ENCODE measurements at regions not wholly inside any gene's neighbourhood (a gene's known extent, or its start where the extent isn't known, plus 50 kb on each side); places are given as distances from the start of the nearest gene placed in this dataset.
"Not testable (repeated sequence)": the region's sequence is repeated elsewhere in the genome, so short reads cannot be mapped to it uniquely, and the experiment has no call there.

DNA sequence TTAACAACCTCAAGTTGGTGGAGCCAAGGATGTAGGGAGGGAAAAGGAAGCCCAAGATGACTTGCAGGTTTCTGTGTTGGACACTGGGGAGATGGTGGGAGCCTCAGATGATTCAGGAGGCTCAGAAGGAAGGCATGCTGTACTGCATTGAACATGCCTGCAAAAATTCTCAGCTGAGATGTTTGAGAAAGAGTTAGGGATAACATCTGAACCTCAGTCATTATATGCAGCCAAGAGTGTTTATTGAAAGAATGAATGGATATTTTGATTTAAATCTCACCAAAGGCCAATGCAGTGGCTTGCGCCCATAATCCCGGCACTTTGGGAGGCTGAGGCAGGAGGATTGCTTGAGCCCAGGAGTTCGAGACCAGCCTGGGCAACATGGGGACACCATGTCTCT, 243.0 kb downstream of the MYCN start:
- no peak for DNase-seq (ENCODE audit: extremely low read depth, low read depth, low spot score)

DNA sequence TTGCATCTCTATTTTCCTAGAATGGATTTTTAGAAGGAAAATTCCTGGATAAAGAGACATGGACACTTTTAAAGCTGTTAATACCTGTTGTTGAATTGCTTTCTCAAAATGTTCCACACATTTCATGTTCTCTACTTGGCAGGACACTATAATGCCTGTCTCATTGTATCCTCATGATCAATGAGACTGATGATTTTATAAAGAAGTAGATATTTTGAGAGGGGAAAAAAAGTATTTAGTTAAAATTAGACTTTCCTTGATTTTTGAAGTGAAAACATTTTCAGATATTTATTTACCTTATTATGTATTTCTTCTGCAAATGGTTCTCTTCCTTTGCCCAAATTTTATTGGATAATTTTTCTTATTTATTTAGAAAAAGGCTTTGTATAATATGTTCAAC, 242.5 kb downstream of the MYCN start:
- no peak for DNase-seq (ENCODE audit: extremely low read depth, low read depth, low spot score)

DNA sequence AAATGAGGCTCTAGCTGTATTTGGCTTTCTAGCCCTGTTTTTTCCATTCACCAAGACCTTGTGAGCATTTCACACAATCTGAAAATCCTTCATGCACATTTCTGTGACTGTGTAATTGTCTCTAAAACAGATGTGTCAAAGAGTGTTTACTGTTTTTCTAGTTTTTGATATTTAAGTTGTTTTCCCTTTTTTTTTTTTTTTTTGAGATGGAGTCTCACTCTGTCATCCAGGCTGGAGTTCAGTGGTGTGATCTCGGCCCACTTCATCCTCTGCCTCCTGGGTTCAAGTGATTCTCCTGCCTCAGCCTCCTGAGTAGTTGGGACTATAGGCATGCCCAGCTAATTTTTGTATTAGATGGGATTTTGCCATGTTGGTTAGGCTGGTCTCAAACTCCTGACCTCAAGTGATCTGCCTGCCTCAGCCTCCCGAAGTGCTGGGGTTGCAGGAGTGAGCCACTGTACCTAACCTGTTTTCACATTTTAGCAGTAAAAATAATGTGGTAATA, 242.0 kb downstream of the MYCN start:
- DNase-seq (ENCODE audit: extremely low read depth, low read depth, low spot score), result not testable (repeated sequence)

DNA sequence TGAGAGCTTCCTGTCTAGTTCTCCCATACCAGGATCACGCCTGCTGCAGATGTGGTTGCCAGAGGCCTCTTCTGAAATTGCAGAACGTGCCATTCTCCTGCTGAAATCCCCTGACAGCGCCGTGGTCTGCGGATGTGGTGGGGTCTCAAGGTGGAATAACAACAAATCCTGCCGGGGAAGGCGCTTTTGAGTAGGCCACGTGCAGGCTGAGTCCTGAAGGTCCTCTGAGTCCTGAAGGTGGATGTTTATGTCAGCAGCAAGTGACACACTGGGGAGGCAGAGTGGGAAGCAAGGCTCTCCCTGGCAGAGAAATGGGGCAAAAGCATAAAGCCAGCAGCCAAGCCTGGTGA, 241.4 kb downstream of the MYCN start:
- no peak for DNase-seq (ENCODE audit: extremely low read depth, low read depth, low spot score)

DNA sequence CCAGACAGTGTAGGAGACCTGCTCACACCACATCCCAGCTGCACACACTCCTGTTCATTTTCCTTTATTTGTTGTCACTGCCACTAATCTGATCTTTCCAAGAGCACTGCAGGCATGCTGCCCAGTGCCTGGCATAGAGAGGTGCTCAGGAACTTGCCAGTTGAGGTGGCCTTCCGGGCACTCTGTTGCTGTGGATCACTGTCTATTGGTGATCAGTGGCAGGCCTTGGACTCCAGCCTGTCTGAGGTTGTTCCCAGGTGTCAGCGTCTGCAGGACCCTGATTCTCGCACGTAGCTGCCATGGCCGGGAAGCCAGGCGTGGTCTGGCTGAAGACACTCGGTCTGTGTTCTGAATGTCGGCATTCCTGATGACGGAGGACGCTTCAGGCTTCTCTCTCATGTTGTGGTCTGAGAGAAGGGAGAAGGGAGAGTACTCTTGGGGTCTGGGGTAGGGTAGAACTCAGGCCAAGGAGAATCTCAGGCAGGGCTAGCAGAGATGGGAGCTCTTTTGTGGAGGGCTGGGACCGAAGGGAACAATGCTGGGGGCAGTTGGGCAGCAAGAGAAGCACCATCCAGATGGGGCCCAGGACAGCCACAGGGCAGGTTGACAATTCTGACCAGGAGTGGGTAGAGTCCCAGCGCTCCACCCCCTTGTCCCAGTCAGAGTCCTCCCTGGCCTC, 240.9 kb downstream of the MYCN start:
- no peak for DNase-seq (ENCODE audit: extremely low read depth, low read depth, low spot score)

DNA sequence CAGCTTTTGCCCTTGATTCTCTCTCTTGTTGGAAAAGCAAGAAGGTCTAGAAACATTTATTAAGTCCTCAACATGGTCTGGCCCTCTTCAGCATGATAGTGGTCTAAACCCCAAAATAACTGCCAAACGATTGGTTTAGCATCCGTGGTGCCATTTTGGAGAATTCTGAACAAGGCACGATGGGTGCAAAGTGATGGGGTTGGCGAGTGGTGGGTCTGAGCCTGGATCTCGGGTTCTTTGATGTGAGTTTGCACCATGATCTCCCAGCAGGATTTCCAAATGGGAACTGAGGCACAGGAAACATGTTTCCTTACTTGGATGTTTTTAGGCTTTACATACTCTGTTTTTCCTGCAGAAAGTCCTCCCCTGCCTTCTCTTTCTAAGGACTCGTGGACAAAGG, 240.3 kb downstream of the MYCN start:
- DNase-seq (ENCODE audit: extremely low read depth, low read depth, low spot score), result no peak

DNA sequence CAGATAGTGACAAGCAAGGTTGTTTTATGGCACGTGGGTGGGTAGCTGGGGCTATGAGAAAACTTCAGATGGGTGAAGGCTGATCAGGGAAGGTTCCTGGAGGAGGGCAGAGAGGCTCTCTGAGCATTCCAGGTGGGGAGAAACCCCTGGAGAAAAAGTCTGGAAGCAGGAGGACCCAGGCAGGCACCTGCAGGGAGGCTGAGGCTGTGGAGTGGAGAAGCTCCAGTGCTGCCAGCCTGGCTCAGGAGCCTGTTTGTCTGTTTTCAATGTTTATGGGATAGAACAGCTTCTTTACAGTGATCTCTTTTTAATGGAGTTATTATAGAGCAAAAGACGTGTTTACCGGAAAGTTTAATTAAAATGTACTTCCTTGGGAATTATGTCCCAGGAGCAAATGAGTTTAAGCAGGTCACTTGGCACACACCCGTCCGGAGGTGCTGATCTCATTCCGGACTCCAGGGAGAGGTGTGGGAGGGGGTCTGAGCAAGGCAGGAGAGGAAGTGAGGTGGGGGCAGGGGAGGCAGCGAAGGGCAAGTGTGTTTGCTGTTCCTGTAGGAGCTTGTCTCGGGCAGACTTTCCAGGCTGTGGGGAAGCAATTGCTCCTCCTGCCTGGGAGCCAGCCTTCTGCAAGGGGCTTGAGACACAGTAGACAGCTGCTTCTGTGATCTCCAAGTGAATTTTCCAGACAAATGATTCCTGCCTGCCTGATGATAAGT, 239.5 kb downstream of the MYCN start:
- no peak for DNase-seq (ENCODE audit: extremely low read depth, low read depth, low spot score)

DNA sequence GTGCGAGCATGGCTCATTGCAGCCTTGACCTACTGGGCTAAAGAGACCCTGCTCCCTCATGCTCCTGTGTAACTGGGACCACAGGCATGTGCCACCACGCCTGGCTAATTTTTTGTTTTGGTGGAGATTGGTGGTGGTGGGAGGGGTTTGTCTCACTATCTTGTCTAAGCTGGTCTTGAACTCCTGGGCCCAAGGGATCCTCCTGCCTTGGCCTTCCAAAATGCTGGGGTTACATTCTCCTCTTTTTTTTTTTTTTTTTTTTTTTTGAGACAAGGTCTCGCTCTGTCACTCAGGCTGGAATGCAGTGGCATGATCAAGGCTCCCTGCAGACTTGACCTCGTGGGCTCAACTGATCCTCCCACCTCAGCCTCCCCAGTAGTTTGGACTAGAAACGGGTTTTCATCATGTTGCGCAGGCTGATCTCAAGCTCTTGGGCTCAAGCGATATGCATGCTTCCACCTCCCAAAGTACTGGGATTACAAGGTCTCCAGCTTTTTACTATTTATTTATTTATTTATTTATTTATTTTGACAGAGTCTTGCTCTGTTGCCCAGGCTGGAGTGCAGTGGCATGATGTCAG, 238.3 kb downstream of the MYCN start:
- no peak for DNase-seq (ENCODE audit: extremely low read depth, low read depth, low spot score)

DNA sequence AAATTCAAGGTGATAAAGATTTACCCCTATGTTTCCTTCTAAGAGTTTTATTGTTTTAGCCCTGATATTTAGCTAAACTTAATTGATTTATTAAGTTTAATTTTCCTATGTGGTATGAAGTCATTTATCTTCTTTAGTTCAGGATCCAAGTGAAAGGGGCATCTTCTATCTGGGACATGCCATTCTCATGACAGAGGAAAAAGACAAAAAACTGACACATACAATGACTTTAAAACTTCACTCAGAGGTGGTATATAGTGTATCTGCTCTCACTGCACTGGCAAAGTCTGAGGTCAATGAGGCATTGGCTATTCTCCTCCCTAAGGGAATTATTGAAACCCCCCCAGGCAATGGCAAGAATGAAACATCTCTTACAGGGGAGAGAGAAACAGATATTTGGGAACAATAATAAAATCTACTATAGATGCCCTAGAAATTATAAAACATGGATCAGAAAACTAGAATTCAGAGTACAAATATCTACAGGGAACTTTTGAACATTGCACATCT, 237.4 kb downstream of the MYCN start:
- DNase-seq (ENCODE audit: extremely low read depth, low read depth, low spot score), result no peak

DNA sequence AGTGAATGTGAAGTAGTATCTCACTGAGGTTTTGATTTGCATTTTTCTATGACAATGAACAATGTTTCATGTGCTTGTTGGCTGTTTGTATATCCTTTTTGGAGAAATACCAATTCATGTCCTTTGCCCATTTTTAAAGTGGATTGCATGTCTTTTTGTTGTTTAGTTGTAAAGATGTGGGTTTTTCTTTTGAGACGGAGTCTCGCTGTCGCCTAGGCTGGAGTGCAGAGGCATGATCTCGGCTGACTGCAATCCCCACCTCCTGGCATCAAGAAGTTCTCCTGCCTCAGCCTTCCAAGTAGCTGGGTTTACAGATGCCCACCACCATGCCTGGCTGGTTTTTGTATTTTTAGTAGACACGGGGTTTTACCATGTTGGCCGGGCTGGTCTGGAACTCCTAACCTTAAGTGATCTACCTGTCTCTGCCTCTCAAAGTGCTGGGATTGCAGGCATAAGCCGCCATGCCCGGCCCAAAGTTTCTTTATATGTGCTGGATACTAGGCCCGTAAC, 236.7 kb downstream of the MYCN start:
- DNase-seq (ENCODE audit: extremely low read depth, low read depth, low spot score), result no peak

DNA sequence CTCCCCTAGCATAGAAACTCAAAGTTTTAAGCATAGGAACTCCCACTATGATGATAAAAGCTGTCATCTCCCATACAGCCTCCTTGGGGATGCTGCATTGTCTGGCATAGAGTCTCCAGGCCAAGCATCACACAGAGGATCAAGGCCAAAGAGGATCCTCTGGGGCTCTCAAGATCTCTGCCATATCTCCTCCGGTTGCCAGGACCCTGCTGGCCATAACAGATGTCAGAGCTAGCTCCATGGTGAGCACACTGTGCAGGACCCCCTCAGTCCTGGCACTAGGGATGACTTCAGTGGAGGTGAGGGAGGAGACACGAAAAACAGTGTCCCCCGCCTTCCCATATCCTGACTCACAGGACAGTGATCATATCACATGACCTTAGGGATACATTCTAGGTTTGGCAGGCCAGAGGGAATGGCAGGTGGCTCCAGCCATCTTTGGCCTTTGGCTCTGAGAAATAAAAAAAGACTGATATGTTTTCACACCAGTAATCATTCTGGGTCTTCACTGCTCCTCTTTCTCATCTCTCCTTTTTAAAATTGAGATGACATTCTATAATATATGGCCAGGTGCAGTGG, 235.0 kb downstream of the MYCN start:
- no peak for DNase-seq (ENCODE audit: extremely low read depth, low read depth, low spot score)

DNA sequence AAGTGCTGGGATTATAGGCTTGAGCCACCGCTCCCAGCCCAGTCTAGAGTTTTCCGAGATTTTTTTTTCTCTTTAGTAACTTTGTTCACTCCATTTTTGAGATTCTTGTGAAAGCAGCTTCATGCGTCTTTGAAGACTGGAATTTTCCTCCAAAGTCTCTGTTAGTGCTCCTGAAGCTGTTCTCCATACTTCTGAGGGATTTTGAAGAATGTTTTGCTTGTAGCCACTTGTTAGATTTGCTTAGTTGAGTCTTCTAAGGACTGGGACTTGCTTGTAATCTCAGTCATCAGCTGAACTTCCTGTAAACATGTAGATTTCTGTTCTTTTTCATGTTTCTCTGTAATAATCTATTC, 234.3 kb downstream of the MYCN start:
- DNase-seq (ENCODE audit: extremely low read depth, low read depth, low spot score), result no peak

DNA sequence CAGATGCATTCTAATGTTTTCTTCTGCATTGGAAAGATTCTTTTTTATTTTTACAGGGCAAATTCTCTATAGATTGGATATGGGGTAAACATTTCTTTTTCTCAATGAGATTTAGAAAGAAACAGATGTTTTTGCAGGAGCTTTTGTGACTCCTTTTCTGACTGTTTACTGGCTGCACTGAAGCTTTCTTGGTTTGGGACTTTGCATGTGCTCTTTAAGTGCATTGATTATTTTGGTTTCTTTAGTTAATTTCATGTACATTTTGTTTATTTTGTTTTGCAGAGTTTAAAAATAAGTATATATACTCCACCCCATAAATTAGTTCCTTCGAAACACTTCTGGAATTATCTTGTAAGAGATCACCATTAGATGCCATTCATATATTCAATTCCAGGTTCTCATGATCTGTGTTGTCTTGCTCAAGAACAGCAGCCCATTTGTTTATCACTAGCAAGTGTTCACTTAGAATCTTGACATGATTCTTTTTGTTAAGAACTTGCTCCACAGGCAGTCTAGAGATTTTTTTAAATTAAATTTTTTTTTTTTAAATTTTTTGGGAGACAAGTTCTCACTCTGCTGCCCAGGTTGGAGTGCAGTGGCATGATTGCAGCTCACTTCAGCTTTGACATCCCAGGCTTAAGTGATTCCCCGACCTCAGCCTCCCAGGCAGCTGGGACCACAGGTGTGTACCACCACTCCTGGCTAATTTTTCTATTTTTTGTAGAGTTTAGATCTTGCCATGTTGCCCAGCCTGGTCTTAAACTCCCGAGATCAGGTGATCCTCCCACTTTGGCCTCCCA, 233.7 kb downstream of the MYCN start:
- DNase-seq (ENCODE audit: extremely low read depth, low read depth, low spot score), result no peak

DNA sequence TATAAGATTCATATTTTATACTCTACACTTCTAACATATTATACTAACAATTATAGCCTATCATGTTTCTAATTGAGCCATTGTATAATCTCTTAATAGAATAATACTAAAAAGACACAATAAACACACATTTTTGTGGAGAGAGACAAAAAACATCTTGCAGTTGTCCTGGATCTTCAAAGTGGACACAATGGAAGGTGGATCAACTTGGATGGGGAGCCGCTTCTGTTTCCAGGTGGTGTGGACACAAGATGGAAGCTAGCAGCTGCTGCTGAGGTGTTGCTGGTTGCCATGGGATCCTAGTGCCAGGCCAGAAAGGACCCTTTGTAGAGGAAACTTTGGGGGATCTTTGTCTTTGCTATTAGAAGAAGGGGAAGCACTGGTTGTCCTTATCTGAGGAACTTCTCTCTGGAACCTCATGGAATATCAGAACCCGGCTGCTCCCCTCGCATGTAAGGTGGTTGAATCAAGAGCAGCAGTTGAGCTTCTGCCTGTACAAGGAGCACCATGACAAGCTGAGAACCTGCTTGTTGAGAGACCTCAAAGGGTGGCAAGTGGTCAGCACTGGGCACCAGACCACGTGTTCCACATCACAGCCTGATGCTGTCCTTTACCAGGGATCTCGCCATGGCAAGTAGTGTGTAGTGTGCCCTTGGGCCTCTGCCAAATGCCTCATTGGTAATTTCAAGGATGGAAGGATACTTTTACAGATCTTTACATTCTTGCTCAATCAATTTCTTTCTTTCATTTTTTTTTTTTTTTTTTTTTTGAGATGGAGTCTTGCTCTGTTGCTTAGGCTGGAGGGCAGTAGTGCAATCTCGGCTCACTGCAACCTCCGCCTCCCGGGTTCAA, 232.2 kb downstream of the MYCN start:
- DNase-seq (ENCODE audit: extremely low read depth, low read depth, low spot score), result no peak

DNA sequence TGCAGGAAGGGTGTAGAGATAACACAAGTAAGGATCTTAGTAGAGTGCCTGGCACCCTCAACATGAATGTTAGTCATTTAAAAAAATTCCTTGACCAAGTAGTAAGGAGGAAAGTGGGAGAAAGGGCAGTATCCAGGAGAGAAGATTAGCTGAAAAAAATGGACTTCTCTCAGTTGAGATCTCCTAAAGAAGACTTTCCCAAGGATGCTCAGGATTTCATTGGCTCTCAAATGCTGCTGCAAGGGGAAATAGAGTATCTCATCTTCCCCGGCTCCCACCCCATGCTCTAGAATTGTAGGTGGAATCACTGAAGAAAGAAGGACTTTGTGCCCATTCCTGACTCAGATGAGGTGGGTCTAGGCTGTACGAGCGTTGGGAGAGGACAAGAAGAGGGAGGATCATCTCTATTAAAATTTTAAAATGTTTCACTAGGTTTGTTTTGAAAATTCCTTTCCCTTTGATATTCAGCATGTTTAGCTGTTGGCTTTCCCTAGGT, 231.1 kb downstream of the MYCN start:
- no peak for DNase-seq (ENCODE audit: extremely low read depth, low read depth, low spot score)

DNA sequence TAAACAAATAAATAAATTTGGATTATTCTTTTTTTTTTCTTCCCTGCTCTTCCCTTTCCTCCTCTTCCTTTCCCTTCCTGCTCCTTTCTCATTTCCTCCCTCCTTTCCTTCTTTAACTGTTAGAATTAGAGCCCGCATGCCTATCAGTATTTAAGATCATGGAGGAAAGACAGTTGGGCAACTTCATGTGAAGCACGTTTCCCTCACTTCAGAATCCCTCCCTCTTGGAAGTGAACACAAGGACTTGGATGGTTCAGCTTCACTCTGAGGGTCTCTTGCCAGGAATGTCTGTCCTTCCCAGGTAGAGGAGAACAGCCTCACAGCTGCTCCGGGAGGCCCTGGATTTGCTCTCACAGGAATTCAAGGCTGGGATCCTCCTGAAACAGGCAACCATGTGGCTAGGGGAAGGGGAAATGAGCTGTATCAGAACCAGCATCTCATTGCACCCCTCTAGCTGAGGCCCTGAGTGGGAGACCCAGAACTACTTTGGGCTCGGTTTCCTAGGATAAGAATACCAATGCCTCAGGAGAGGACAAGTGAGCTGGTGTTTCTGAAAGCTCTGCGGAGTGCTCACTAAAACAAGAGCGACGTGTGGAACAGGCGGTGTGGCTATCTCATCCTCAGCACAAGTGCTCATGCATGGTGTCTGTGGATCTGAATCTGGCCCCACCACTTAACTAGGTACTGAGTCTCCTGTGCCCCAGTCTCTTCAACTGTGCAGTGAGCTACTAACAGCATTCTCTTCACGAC, 230.5 kb downstream of the MYCN start:
- no peak for DNase-seq (ENCODE audit: extremely low read depth, low read depth, low spot score)

DNA sequence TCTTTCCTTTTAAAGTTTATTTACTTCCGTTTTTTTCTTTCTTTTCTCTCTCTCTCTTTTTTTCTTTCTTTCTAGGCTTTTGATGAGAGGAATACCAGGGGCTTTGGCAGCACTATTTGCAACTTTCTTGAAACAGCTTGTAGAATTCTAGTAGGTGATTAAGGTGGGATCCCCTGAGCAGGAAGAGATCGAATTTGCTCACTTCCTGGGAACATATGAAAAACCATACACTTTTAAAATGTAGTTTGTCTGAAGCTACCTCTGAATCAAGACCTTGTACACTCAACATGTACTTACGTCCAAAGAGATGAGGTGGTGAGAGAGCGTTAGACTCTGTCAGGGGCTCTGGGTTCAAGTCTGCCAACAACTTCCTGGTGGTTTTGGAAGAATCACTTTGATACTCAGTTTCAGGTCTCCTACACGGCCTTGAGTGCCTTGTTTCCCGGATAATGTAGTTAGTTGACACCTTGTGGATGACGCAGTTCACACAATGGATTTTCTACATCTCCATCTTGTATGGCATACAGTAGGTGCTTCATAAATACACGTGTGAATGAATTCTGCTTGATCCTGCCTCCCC, 229.1 kb downstream of the MYCN start:
- DNase-seq (ENCODE audit: extremely low read depth, low read depth, low spot score), result no peak

DNA sequence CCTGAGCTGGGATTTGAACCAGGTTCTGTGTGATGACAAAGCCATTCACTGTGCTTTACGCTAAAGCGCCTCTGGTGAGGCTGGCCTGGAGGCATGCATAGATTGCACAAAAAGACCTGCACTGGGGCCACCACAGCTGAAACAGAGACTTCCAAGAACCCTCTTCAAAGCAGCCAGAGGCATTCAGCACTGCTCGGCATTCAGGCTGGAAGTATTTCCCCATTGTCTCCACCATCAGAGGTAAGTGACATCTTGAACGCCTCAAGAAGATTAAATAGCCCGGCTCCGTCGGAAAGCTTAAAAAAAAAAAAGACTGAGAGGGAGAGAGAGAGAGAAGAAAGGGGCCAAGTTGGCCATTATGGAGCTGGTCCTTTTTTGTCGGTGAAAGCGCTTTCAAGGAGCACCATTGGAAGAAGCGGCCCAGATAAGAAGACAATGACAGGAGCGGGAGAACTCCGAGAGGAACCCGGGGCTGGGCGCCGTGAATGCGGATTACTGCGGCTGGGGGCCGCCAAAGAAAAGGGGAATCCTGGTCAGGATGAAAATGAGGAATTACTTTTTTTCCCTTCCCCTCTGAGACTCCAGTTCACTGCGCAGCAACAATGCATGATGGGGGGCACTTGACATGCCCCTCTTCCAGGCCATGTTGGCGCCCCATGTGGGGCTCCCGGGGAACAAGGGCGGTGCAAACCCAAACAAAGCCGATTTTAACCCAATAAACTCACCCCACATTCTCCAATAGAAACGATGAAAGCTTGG, 228.3 kb downstream of the MYCN start:
- DNase-seq (ENCODE audit: extremely low read depth, low read depth, low spot score), result no peak

All from glomerular endothelial cell (primary cell).